Hepatocyte (in vitro differentiated cells): ENCODE measurements at regions not wholly inside any gene's neighbourhood (a gene's known extent, or its start where the extent isn't known, plus 50 kb on each side); places are given as distances from the start of the nearest gene placed in this dataset.
"Not testable (repeated sequence)": the region's sequence is repeated elsewhere in the genome, so short reads cannot be mapped to it uniquely, and the experiment has no call there.

Source experiments
- DNase-seq: peaks from one replicate; pipeline ENCODE4 v3.0.0-alpha.2; 2016; ENCODE audit warnings: low spot score
- H2AFZ ChIP-seq: fragments of 200-600 bp; sonication (generic); 2 replicates; pipeline ENCODE4 v1.6.0; 2016; ENCODE audit warnings: antibody characterized with exemption, mild to moderate bottlenecking
- H3K27ac ChIP-seq: fragments of 200-600 bp; sonication (generic); 2 replicates; pipeline ENCODE4 v1.5.1; 2016; ENCODE audit warnings: mild to moderate bottlenecking
- H3K27me3 ChIP-seq: fragments of 200-600 bp; sonication (generic); 2 replicates; pipeline ENCODE4 v1.6.1; 2016
- H3K36me3 ChIP-seq: fragments of 200-600 bp; sonication (generic); replicated peaks from 2 replicates; pipeline ENCODE4 v1.5.1; 2016; ENCODE audit warnings: low read depth; ENCODE audit not compliant: insufficient read depth
- H3K4me1 ChIP-seq: fragments of 200-600 bp; sonication (generic); 2 replicates; pipeline ENCODE4 v1.5.1; 2016; ENCODE audit warnings: mild to moderate bottlenecking, moderate library complexity; ENCODE audit not compliant: insufficient read depth
- H3K4me2 ChIP-seq: fragments of 200-600 bp; sonication (generic); 2 replicates; pipeline ENCODE4 v1.6.0; 2016
- H3K4me3 ChIP-seq: fragments of 200-600 bp; sonication (generic); 2 replicates; pipeline ENCODE4 v1.5.1; 2016; ENCODE audit warnings: mild to moderate bottlenecking
- H3K79me2 ChIP-seq: fragments of 200-600 bp; sonication (generic); 2 replicates; pipeline ENCODE4 v1.6.0; 2017; ENCODE audit warnings: mild to moderate bottlenecking
- H3K9me2 ChIP-seq: fragments of 200-600 bp; sonication (generic); replicated peaks from 2 replicates; pipeline ENCODE4 v1.6.0; 2017; ENCODE audit warnings: mild to moderate bottlenecking; ENCODE audit not compliant: insufficient read depth
- H3K9me3 ChIP-seq: fragments of 200-600 bp; sonication (generic); 2 replicates; pipeline ENCODE4 v1.5.1; 2016; ENCODE audit warnings: low read depth, mild to moderate bottlenecking
- H4K20me1 ChIP-seq: fragments of 200-600 bp; sonication (generic); 2 replicates; pipeline ENCODE4 v1.6.0; 2016; ENCODE audit warnings: mild to moderate bottlenecking; ENCODE audit not compliant: insufficient read depth, poor library complexity, severe bottlenecking
- EZH2 ChIP-seq: fragments of 200-600 bp; sonication (generic); IDR thresholded peaks from 2 replicates; pipeline ENCODE4 v1.6.1; 2016; ENCODE audit warnings: antibody characterized with exemption, mild to moderate bottlenecking, borderline replicate concordance
- EZH2phosphoT487 ChIP-seq: fragments of 200-600 bp; sonication (generic); IDR thresholded peaks from one replicate; pipeline ENCODE4 v1.6.1; 2018; ENCODE audit warnings: antibody characterized with exemption, mild to moderate bottlenecking, low read depth, moderate library complexity; ENCODE audit not compliant: unreplicated experiment, severe bottlenecking
- WGBS: methylation state at CpG from one replicate; pipeline ENCODE4 v1.1.6; 2016; ENCODE audit warnings: low lambda C conversion rate; ENCODE audit errors: missing lambda C conversion rate; 5-methylcytosine and 5-hydroxymethylcytosine counted together
- TF ChIP-seq, protein P1 (sequence below): fragments of 200-600 bp; sonication (generic); IDR thresholded peaks from 2 replicates; pipeline ENCODE4 v1.5.1; 2016; ENCODE audit warnings: antibody characterized with exemption, mild to moderate bottlenecking; ENCODE audit not compliant: poor library complexity

DNA sequence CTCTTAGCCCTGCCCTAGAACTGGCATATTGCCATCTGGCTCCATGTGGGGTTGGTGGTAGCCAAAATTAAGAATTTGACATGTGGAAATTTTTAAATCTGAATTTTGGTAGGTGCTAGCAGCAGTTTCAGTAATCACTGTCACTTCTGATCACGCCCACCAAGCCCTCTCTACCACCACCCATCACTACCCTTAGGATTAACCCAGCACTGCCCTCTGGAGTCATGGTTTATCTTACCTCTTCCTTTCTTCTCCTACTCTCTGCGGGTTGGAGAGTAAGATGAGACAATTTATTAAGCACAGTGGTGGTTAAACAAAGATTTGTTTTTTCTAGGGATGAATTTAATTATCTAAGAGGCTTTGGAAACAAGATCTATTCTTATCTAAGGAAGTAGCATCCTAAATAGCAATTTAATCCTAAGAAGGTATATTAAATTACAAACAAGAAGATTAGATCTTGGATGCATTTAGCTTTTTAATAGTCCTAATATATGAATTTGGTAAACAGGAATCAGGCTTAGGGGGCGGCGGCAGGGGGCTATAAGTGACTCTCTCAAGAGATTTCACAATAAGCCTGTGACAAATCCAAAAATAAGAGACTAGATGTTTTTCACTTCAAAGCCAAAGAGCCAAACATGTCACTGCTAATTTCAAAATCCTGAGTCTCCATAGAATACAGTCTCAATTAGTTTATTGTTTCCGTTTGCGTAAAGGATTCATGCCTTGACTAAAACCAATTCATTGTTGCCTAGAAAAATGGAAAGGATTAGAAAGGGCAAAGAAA, 498.4 kb upstream of the UBE2E2 start:
- Histone ChIP-seq H3K27ac (no peak overlapping the region), H3K27me3 (no peaks in the 10 kb centered on the region), H3K4me3 (no peak overlapping the region), H2AFZ (no peak overlapping the region), H3K9me3 (no peaks in the 10 kb centered on the region), H3K79me2 (no peaks in the 10 kb centered on the region), H3K36me3 (no peaks in the 10 kb centered on the region), H3K9me2 (no peaks in the 10 kb centered on the region), H3K4me1 (no peaks in the 10 kb centered on the region), H4K20me1 (no peaks in the 10 kb centered on the region), H3K4me2 (no peak overlapping the region)
- TF ChIP-seq EZH2phosphoT487 (no peak), EZH2 (no peak)
- TF ChIP-seq, protein P1, sequence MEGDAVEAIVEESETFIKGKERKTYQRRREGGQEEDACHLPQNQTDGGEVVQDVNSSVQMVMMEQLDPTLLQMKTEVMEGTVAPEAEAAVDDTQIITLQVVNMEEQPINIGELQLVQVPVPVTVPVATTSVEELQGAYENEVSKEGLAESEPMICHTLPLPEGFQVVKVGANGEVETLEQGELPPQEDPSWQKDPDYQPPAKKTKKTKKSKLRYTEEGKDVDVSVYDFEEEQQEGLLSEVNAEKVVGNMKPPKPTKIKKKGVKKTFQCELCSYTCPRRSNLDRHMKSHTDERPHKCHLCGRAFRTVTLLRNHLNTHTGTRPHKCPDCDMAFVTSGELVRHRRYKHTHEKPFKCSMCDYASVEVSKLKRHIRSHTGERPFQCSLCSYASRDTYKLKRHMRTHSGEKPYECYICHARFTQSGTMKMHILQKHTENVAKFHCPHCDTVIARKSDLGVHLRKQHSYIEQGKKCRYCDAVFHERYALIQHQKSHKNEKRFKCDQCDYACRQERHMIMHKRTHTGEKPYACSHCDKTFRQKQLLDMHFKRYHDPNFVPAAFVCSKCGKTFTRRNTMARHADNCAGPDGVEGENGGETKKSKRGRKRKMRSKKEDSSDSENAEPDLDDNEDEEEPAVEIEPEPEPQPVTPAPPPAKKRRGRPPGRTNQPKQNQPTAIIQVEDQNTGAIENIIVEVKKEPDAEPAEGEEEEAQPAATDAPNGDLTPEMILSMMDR = no peak
- WGBS = 69% methylated on average over 6 of the region's 6 CpGs
- DNase-seq = no peak

DNA sequence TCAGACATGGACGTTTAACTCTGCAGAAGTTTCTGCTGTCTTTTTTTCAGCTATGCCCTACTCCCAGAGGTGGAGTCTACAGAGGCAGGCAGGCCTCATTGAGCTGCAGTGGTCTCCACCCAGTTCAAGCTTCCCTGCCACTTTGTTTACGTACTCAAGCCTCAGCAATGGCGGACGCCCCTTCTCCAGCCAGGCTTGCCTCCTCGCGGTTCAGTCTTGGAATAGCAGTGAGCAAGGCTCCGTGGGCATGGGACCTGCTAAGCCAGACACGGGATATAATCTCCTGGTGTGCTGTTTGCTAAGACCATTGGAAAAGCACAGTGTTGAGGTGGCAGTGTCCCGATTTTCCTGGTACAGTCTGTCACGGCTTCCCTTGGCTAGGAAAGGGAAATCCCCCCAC, 496.2 kb upstream of the UBE2E2 start:
- H3K27ac ChIP-seq, H3K4me2 ChIP-seq, H3K4me1 ChIP-seq, H3K36me3 ChIP-seq, H3K27me3 ChIP-seq, H3K9me2 ChIP-seq, H4K20me1 ChIP-seq, H3K79me2 ChIP-seq, H3K4me3 ChIP-seq, H3K9me3 ChIP-seq, DNase-seq, H2AFZ ChIP-seq: not testable (repeated sequence)
- 93% methylated on average over 10 of the region's 10 CpGs for WGBS

DNA sequence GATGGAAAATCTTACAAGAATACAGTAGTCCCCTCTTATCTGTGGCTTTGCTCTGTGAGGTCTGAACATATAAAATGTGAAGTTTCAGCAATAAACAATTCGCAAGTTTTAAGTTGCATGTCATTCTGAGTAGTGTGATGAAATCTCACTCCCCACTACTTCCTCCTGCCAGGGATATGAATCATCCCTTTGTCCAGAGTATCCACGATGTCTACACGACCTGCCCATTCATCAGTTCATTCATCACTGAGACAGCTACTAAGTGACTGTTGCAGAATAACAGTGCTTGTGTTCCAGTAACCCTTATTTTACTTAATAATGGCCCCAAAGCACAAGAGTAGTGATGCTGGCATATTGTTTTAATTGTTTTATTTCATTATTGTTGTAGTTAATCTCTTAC, 489.2 kb upstream of the UBE2E2 start:
- no peaks in the 10 kb centered on the region for H3K4me1 ChIP-seq
- no peak overlapping the region for H3K4me3 ChIP-seq
- TF ChIP-seq, protein P1 = no peak
- TF ChIP-seq EZH2 (no peak), EZH2phosphoT487 (no peak)
- WGBS = 28% methylated on average over 3 of the region's 3 CpGs
- no peaks in the 10 kb centered on the region for H3K9me3 ChIP-seq
- no peak overlapping the region for H3K4me2 ChIP-seq
- DNase-seq = peak; percentile 48
- H4K20me1 ChIP-seq = no peaks in the 10 kb centered on the region
- no peak overlapping the region for H2AFZ ChIP-seq
- H3K36me3 ChIP-seq = no peaks in the 10 kb centered on the region
- H3K27me3 ChIP-seq = no peaks in the 10 kb centered on the region
- peak overlapping the region; percentile 46 for H3K27ac ChIP-seq
- no peaks in the 10 kb centered on the region for H3K79me2 ChIP-seq
- H3K9me2 ChIP-seq = no peaks in the 10 kb centered on the region

GRCh38 chr3:22714749-22715148, 488.4 kb upstream of the UBE2E2 start:
- Histone ChIP-seq H3K4me2 (no peak overlapping the region), H3K79me2 (no peaks in the 10 kb centered on the region), H3K27me3 (no peaks in the 10 kb centered on the region), H3K36me3 (no peaks in the 10 kb centered on the region), H3K9me3 (no peaks in the 10 kb centered on the region), H3K9me2 (no peaks in the 10 kb centered on the region), H3K4me1 (no peaks in the 10 kb centered on the region), H2AFZ (no peak overlapping the region), H3K4me3 (no peak overlapping the region), H4K20me1 (no peaks in the 10 kb centered on the region), H3K27ac (no peak overlapping the region)
- TF ChIP-seq EZH2phosphoT487 = no peak
- TF ChIP-seq EZH2 = no peak
- TF ChIP-seq, protein P1 = no peak
- DNase-seq = no peak
- WGBS = 81% methylated on average over 1 of the region's 1 CpG
